ENCODE measurements at regions not wholly inside any gene's neighbourhood (a gene's known extent, or its start where the extent isn't known, plus 50 kb on each side); places are given as distances from the start of the nearest gene placed in this dataset.

GRCh38 chr18:54530285-54530684 is 60.8 kb upstream of the DYNAP start:
- TF ChIP-seq SUZ12 (IDR thresholded peaks at IDR 0.05; ENCODE audit: extremely low read depth, insufficient read depth, insufficient read length) (no peak), YY1 (IDR thresholded peaks at IDR 0.05; ENCODE audit: insufficient read depth, insufficient read length) (no peak), ZNF274 (IDR thresholded peaks at IDR 0.05; ENCODE audit: low read depth, low read length) (no peak)

All from NT2/D1 (cell line).